GM12864 (cell line): ENCODE measurements at regions not wholly inside any gene's neighbourhood (a gene's known extent, or its start where the extent isn't known, plus 50 kb on each side); places are given as distances from the start of the nearest gene placed in this dataset.

ENCODE experiments used
- DNase-seq: peaks from one replicate; pipeline ENCODE4 v3.0.0-alpha.2; 2011; ENCODE audit warnings: low read depth
- H3K4me3 ChIP-seq: 2 replicates; pipeline ENCODE4 v1.5.1; 2011; ENCODE audit warnings: mild to moderate bottlenecking, low read depth, low read length, control low read depth
- CTCF ChIP-seq: IDR thresholded peaks from 2 replicates; pipeline ENCODE4 v1.5.1; 2011; ENCODE audit warnings: low read depth, mild to moderate bottlenecking, moderate library complexity, low read length, control low read depth, inconsistent platforms; ENCODE audit errors: missing control alignments

- TF ChIP-seq CTCF = no peak
- H3K4me3 ChIP-seq = no peak overlapping the region
- DNase-seq = no peak
These were observed 192.1 kb upstream of the ADAMTS16 start for GRCh38 chr5:4947893-4948536.

GRCh38 chr5:4949108-4949507 lies 191.0 kb upstream of the ADAMTS16 start:
- no peak for DNase-seq
- TF ChIP-seq CTCF = no peak
- no peak overlapping the region for H3K4me3 ChIP-seq

GRCh38 chr5:4953576-4953975 lies 186.6 kb upstream of the ADAMTS16 start:
- no peak for DNase-seq
- H3K4me3 ChIP-seq = no peak overlapping the region

GRCh38 chr5:4954048-4954447 lies 186.1 kb upstream of the ADAMTS16 start:
- DNase-seq = no peak
- no peak for TF ChIP-seq CTCF
- H3K4me3 ChIP-seq = no peak overlapping the region

More at GRCh38 chr5:4953576-4953975, 186.6 kb upstream of the ADAMTS16 start:
- no peak for TF ChIP-seq CTCF

- DNase-seq = no peak
- TF ChIP-seq CTCF = no peak
These were observed 176.9 kb upstream of the ADAMTS16 start for GRCh38 chr5:4963265-4963664.

GRCh38 chr5:4969351-4969750 lies 170.8 kb upstream of the ADAMTS16 start:
- TF ChIP-seq CTCF = no peak
- no peak for DNase-seq
- no peak overlapping the region for H3K4me3 ChIP-seq

More at GRCh38 chr5:4963265-4963664, 176.9 kb upstream of the ADAMTS16 start:
- H3K4me3 ChIP-seq = no peak overlapping the region

- H3K4me3 ChIP-seq = no peak overlapping the region
- no peak for DNase-seq
- TF ChIP-seq CTCF = no peak
These were observed 170.0 kb upstream of the ADAMTS16 start for GRCh38 chr5:4970171-4970570.
